ENCODE measurements at regions not wholly inside any gene's neighbourhood (a gene's known extent, or its start where the extent isn't known, plus 50 kb on each side); places are given as distances from the start of the nearest gene placed in this dataset.

- Histone ChIP-seq H3K27me3 (ENCODE audit: control insufficient read depth, insufficient read depth, low read length) (no peaks in the 10 kb centered on the region), H3K4me3 (ENCODE audit: low read depth, low read length) (no peak overlapping the region), H3K36me3 (ENCODE audit: control insufficient read depth, insufficient read depth, low read length) (no peaks in the 10 kb centered on the region)
- no peak for DNase-seq (ENCODE audit: low read depth)
- no peak for TF ChIP-seq CTCF (IDR thresholded peaks at IDR 0.05; ENCODE audit: insufficient read depth, low read length, poor library complexity, severe bottlenecking)
Measured at GRCh38 chr6:21995318-21995717, 301.5 kb downstream of the PRL start.

GRCh38 chr6:21996425-21997118 lies 300.3 kb downstream of the PRL start:
- no peak for TF ChIP-seq CTCF (IDR thresholded peaks at IDR 0.05; ENCODE audit: insufficient read depth, low read length, poor library complexity, severe bottlenecking)
- H3K36me3 ChIP-seq (ENCODE audit: control insufficient read depth, insufficient read depth, low read length), result no peaks in the 10 kb centered on the region
- DNase-seq (ENCODE audit: low read depth), result no peak
- no peaks in the 10 kb centered on the region for H3K27me3 ChIP-seq (ENCODE audit: control insufficient read depth, insufficient read depth, low read length)
- H3K4me3 ChIP-seq (ENCODE audit: low read depth, low read length), result no peak overlapping the region

GRCh38 chr6:21997119-21998037 lies 299.5 kb downstream of the PRL start:
- H3K4me3 ChIP-seq (ENCODE audit: low read depth, low read length), result no peak overlapping the region
- peak; percentile 10 for DNase-seq (ENCODE audit: low read depth)
- H3K36me3 ChIP-seq (ENCODE audit: control insufficient read depth, insufficient read depth, low read length), result no peaks in the 10 kb centered on the region
- H3K27me3 ChIP-seq (ENCODE audit: control insufficient read depth, insufficient read depth, low read length), result no peaks in the 10 kb centered on the region
- no peak for TF ChIP-seq CTCF (IDR thresholded peaks at IDR 0.05; ENCODE audit: insufficient read depth, low read length, poor library complexity, severe bottlenecking)

- DNase-seq (ENCODE audit: low read depth), result no peak
- Histone ChIP-seq H3K4me3 (ENCODE audit: low read depth, low read length) (no peak overlapping the region), H3K27me3 (ENCODE audit: control insufficient read depth, insufficient read depth, low read length) (no peaks in the 10 kb centered on the region), H3K36me3 (ENCODE audit: control insufficient read depth, insufficient read depth, low read length) (no peaks in the 10 kb centered on the region)
- no peak for TF ChIP-seq CTCF (IDR thresholded peaks at IDR 0.05; ENCODE audit: insufficient read depth, low read length, poor library complexity, severe bottlenecking)
Measured at GRCh38 chr6:21998582-21998981, 298.3 kb downstream of the PRL start.

- peak; percentile 44 for DNase-seq (ENCODE audit: low read depth)
- H3K27me3 ChIP-seq (ENCODE audit: control insufficient read depth, insufficient read depth, low read length), result no peaks in the 10 kb centered on the region
- H3K4me3 ChIP-seq (ENCODE audit: low read depth, low read length), result no peak overlapping the region
- no peaks in the 10 kb centered on the region for H3K36me3 ChIP-seq (ENCODE audit: control insufficient read depth, insufficient read depth, low read length)
- no peak for TF ChIP-seq CTCF (IDR thresholded peaks at IDR 0.05; ENCODE audit: insufficient read depth, low read length, poor library complexity, severe bottlenecking)
Measured at GRCh38 chr6:21999012-21999528, 297.8 kb downstream of the PRL start.
